HCT116 (cell line): ENCODE measurements at regions not wholly inside any gene's neighbourhood (a gene's known extent, or its start where the extent isn't known, plus 50 kb on each side); places are given as distances from the start of the nearest gene placed in this dataset.

Experiments
- ATAC-seq: fragments of 200-7000 bp; cut with Tn5 transposase; 2 replicates; pipeline ENCODE4 v1.9.1; 2020; ENCODE audit warnings: mild to moderate bottlenecking, moderate library complexity
- BruUV-seq: library from RNA; stranded (reverse); fragments of 400-500 nt; replicated peaks from 2 replicates; lab custom pipeline; 2021; lab: Mats Ljungman, UMichigan
- CTCF ChIA-PET: fragments of 300-600 bp; sonication (Branson Sonifier 250); formaldehyde crosslinking; loops from one replicate; lab custom pipeline; 2021; ENCODE audit warnings: antibody characterized with exemption; lab: Charles Lee
- POLR2A ChIA-PET: fragments of 300-600, 350-600 bp; sonication (Branson Sonifier 250); formaldehyde crosslinking; loops from one replicate; lab custom pipeline; 2021; ENCODE audit warnings: antibody characterized with exemption; lab: Charles Lee
- RAD21 ChIA-PET, 2 experiments: fragments of 300-600 bp; sonication (Branson Sonifier 250); formaldehyde crosslinking; loops; one replicate each; lab custom pipeline; 2023; ENCODE audit warnings: low total read pairs in 2 of 2; ENCODE audit not compliant: uncharacterized antibody in 2 of 2, unreplicated experiment in 2 of 2, low non-redundant PET in 1 of 2; lab: Charles Lee
- DNase-seq: peaks from one replicate; pipeline ENCODE4 v3.0.0-alpha.2; 2010; ENCODE audit warnings: low read depth, low spot score
- H2AFZ ChIP-seq: fragments of 200-600 bp; shearing (Covaris generic), sonication (generic); 2 replicates; pipeline ENCODE4 v1.6.1; 2017; ENCODE audit warnings: low read depth, mixed run types, mixed read lengths, antibody characterized with exemption, low read length; ENCODE audit not compliant: poor library complexity, severe bottlenecking
- H3K27ac ChIP-seq: 2 replicates; pipeline ENCODE4 v1.5.1; 2012; ENCODE audit warnings: low read depth, low read length
- H3K27me3 ChIP-seq: fragments of 200-600 bp; sonication (generic); 2 replicates; pipeline ENCODE4 v1.6.1; 2016; ENCODE audit warnings: mixed run types, low read length, mixed read lengths; ENCODE audit not compliant: insufficient read depth
- H3K36me3 ChIP-seq, 2 experiments: fragments of 200-500 bp in 1 of 2; fragments of 200-600 bp in 1 of 2; sonication (Bioruptor generic) in 1 of 2; sonication (generic) in 1 of 2; 2 replicates each; pipeline versions ENCODE4 v1.5.1 to v1.6.1; 2014 to 2016; ENCODE audit warnings: low read length in 2 of 2, inconsistent platforms in 1 of 2, mixed read lengths in 1 of 2, mixed run types in 1 of 2; ENCODE audit not compliant: insufficient read depth in 2 of 2, control insufficient read depth in 1 of 2
- H3K4me1 ChIP-seq, 2 experiments: fragments of 200-600 bp in 1 of 2; sonication (generic) in 1 of 2; 2 replicates each; pipeline versions ENCODE4 v1.5.1 to v1.6.1; 2012 to 2017; ENCODE audit warnings: low read length in 2 of 2, inconsistent platforms in 1 of 2, mild to moderate bottlenecking in 1 of 2, mixed read lengths in 1 of 2, mixed run types in 1 of 2, moderate library complexity in 1 of 2; ENCODE audit not compliant: insufficient read depth in 2 of 2, control insufficient read depth in 1 of 2
- H3K4me2 ChIP-seq: fragments of 200-600 bp; sonication (generic); 2 replicates; pipeline ENCODE4 v1.6.1; 2017; ENCODE audit warnings: mixed run types, low read length, mixed read lengths
- H3K4me3 ChIP-seq, 2 experiments: fragments of 200-600 bp in 1 of 2; sonication (generic) in 1 of 2; replicated peaks in 1 of 2; 2 replicates each; pipeline ENCODE4 v1.5.1; 2011 to 2016; ENCODE audit warnings: low read length in 2 of 2, control low read depth in 1 of 2, low read depth in 1 of 2, mild to moderate bottlenecking in 1 of 2, mixed read lengths in 1 of 2, mixed run types in 1 of 2
- H3K79me2 ChIP-seq: fragments of 200-600 bp; sonication (generic); 2 replicates; pipeline ENCODE4 v1.6.1; 2017; ENCODE audit warnings: mild to moderate bottlenecking, mixed run types, low read length, moderate library complexity, mixed read lengths; ENCODE audit not compliant: insufficient read depth
- H3K9ac ChIP-seq: fragments of 200-600 bp; sonication (generic); 2 replicates; pipeline ENCODE4 v1.6.1; 2016; ENCODE audit warnings: low read length, mixed read lengths
- H3K9me2 ChIP-seq: fragments of 200-600 bp; sonication (generic), shearing (Covaris generic); 2 replicates; pipeline ENCODE4 v1.6.1; 2017; ENCODE audit warnings: mixed run types, mild to moderate bottlenecking, moderate library complexity; ENCODE audit not compliant: insufficient read depth
- H3K9me3 ChIP-seq, 2 experiments: fragments of 200-500 bp in 1 of 2; fragments of 200-600 bp in 1 of 2; sonication (Bioruptor generic) in 1 of 2; sonication (generic) in 1 of 2; 2 replicates each; pipeline ENCODE4 v1.6.1; 2014 to 2017; ENCODE audit warnings: low read length in 2 of 2, mixed read lengths in 2 of 2, inconsistent platforms in 1 of 2, low read depth in 1 of 2, mild to moderate bottlenecking in 1 of 2, mixed run types in 1 of 2, moderate library complexity in 1 of 2; ENCODE audit not compliant: control insufficient read depth in 1 of 2, insufficient read depth in 1 of 2
- H4K20me1 ChIP-seq: fragments of 200-600 bp; sonication (generic), shearing (Covaris generic); 2 replicates; pipeline ENCODE4 v1.6.1; 2017; ENCODE audit warnings: mixed run types, mild to moderate bottlenecking, moderate library complexity; ENCODE audit not compliant: insufficient read depth
- CBX3 ChIP-seq: IDR thresholded peaks from 2 replicates; pipeline ENCODE4 v1.6.1; 2012; ENCODE audit warnings: low read depth
- CEBPB ChIP-seq: IDR thresholded peaks from 2 replicates; pipeline ENCODE4 v1.6.1; 2012; ENCODE audit warnings: low read depth
- ELF1 ChIP-seq: IDR thresholded peaks from 2 replicates; pipeline ENCODE4 v1.6.1; 2012; ENCODE audit warnings: low read depth, borderline replicate concordance
- EZH2 ChIP-seq: fragments of 200-600 bp; sonication (generic); IDR thresholded peaks from 2 replicates; pipeline ENCODE4 v1.6.1; 2017; ENCODE audit warnings: antibody characterized with exemption, mixed run types
- EZH2phosphoT487 ChIP-seq: fragments of 200-600 bp; IDR thresholded peaks from 2 replicates; pipeline ENCODE4 v1.6.1; 2018; ENCODE audit warnings: antibody characterized with exemption, borderline replicate concordance
- FOSL1 ChIP-seq: IDR thresholded peaks from 2 replicates; pipeline ENCODE4 v1.6.1; 2012; ENCODE audit warnings: low read depth
- JUND ChIP-seq: IDR thresholded peaks from 2 replicates; pipeline ENCODE4 v1.6.1; 2012
- POLR2A ChIP-seq: IDR thresholded peaks from 2 replicates; pipeline ENCODE4 v1.7.0; 2011; ENCODE audit warnings: borderline replicate concordance; ENCODE audit not compliant: insufficient read depth, insufficient read length; ENCODE audit errors: extremely low read depth
- POLR2AphosphoS5 ChIP-seq: IDR thresholded peaks from 2 replicates; pipeline ENCODE4 v1.6.1; 2011; ENCODE audit warnings: mild to moderate bottlenecking, low read depth, low read length, moderate library complexity
- RAD21 ChIP-seq: IDR thresholded peaks from 2 replicates; pipeline ENCODE4 v1.6.1; 2012; ENCODE audit warnings: low read depth, mild to moderate bottlenecking
- SRF ChIP-seq: IDR thresholded peaks from 2 replicates; pipeline ENCODE4 v1.6.1; 2012; ENCODE audit warnings: low read depth
- TCF7L2 ChIP-seq: IDR thresholded peaks from 2 replicates; pipeline ENCODE4 v1.7.0; 2011; ENCODE audit warnings: borderline replicate concordance, inconsistent platforms; ENCODE audit not compliant: insufficient read depth, insufficient read length; ENCODE audit errors: extremely low read depth
- YY1 ChIP-seq: IDR thresholded peaks from 2 replicates; pipeline ENCODE4 v1.6.1; 2011; ENCODE audit warnings: low read length, low read depth, moderate library complexity, mild to moderate bottlenecking; ENCODE audit not compliant: insufficient replicate concordance; ENCODE audit errors: extremely low read depth
- ZFX ChIP-seq: fragments of 450-650 bp; IDR thresholded peaks from 2 replicates; pipeline ENCODE4 v1.6.1; 2017
- intact Hi-C: fragments of 100-400 bp; cut with micrococcal nuclease; formaldehyde crosslinking; loops from 2 replicates; pipeline ENCODE4 v1.10.0; 2022
- TF ChIP-seq, protein P1 (sequence below): IDR thresholded peaks from 2 replicates; pipeline ENCODE4 v1.6.1; 2011; ENCODE audit warnings: mild to moderate bottlenecking, low read length, moderate library complexity; ENCODE audit not compliant: insufficient replicate concordance; ENCODE audit errors: extremely low read depth
- TF ChIP-seq, protein P2 (sequence below): IDR thresholded peaks from 2 replicates; pipeline ENCODE4 v1.6.1; 2012; ENCODE audit warnings: low read depth

- TF ChIP-seq TCF7L2 = no peak
- TF ChIP-seq JUND = no peak
Observed at GRCh38 chr4:24172406-24172805, 282.6 kb upstream of the PPARGC1A start (continued).

DNA sequence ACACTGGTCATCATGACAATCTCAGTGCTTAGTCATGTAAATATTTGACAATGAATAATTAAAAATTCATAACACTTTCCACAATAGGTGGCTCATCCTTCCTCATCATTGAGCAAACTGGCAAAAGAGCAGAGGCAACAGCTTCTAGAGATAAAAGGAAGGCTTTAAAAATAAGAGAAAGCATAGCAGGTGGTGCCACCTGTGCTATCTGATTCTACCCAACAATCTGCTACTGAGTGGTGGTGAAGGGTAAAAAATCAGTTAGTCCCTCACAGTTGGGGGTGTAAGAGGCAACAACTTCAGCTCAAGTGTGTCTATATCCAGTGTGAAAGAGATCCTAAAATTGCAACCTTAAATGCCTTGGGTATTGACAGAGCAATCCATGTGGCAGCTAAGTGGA lies 280.1 kb upstream of the PPARGC1A start:
- no peak for ATAC-seq
- POLR2A ChIA-PET = no interaction called here
- BruUV-seq = no TSS peak
- H3K27me3 ChIP-seq = no peaks in the 10 kb centered on the region
- no peak overlapping the region for H3K4me3 ChIP-seq
- TF ChIP-seq TCF7L2 (no peak), POLR2A (no peak), EZH2 (no peak), ELF1 (no peak), ZFX (no peak), YY1 (no peak), SRF (no peak), RAD21 (no peak), FOSL1 (no peak), CEBPB (no peak), CBX3 (no peak), EZH2phosphoT487 (no peak), POLR2AphosphoS5 (no peak)
- TF ChIP-seq, protein P1, sequence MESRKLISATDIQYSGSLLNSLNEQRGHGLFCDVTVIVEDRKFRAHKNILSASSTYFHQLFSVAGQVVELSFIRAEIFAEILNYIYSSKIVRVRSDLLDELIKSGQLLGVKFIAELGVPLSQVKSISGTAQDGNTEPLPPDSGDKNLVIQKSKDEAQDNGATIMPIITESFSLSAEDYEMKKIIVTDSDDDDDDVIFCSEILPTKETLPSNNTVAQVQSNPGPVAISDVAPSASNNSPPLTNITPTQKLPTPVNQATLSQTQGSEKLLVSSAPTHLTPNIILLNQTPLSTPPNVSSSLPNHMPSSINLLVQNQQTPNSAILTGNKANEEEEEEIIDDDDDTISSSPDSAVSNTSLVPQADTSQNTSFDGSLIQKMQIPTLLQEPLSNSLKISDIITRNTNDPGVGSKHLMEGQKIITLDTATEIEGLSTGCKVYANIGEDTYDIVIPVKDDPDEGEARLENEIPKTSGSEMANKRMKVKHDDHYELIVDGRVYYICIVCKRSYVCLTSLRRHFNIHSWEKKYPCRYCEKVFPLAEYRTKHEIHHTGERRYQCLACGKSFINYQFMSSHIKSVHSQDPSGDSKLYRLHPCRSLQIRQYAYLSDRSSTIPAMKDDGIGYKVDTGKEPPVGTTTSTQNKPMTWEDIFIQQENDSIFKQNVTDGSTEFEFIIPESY = no peak
- TF ChIP-seq, protein P2, sequence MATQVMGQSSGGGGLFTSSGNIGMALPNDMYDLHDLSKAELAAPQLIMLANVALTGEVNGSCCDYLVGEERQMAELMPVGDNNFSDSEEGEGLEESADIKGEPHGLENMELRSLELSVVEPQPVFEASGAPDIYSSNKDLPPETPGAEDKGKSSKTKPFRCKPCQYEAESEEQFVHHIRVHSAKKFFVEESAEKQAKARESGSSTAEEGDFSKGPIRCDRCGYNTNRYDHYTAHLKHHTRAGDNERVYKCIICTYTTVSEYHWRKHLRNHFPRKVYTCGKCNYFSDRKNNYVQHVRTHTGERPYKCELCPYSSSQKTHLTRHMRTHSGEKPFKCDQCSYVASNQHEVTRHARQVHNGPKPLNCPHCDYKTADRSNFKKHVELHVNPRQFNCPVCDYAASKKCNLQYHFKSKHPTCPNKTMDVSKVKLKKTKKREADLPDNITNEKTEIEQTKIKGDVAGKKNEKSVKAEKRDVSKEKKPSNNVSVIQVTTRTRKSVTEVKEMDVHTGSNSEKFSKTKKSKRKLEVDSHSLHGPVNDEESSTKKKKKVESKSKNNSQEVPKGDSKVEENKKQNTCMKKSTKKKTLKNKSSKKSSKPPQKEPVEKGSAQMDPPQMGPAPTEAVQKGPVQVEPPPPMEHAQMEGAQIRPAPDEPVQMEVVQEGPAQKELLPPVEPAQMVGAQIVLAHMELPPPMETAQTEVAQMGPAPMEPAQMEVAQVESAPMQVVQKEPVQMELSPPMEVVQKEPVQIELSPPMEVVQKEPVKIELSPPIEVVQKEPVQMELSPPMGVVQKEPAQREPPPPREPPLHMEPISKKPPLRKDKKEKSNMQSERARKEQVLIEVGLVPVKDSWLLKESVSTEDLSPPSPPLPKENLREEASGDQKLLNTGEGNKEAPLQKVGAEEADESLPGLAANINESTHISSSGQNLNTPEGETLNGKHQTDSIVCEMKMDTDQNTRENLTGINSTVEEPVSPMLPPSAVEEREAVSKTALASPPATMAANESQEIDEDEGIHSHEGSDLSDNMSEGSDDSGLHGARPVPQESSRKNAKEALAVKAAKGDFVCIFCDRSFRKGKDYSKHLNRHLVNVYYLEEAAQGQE = no peak
- RAD21 ChIA-PET = no interaction called here
- H3K27ac ChIP-seq = no peak overlapping the region
- no peak overlapping the region for H3K9ac ChIP-seq
- no peaks in the 10 kb centered on the region for H3K4me1 ChIP-seq
- intact Hi-C loops = no loop called here
- no peak overlapping the region for H2AFZ ChIP-seq
- no peaks in the 10 kb centered on the region for H3K36me3 ChIP-seq
- no peaks in the 10 kb centered on the region for H3K79me2 ChIP-seq
- no peak for DNase-seq
- CTCF ChIA-PET = no interaction called here
- H3K4me2 ChIP-seq = no peak overlapping the region
- H3K9me2 ChIP-seq = no peaks in the 10 kb centered on the region
- no peaks in the 10 kb centered on the region for H4K20me1 ChIP-seq
- H3K9me3 ChIP-seq = no peaks in the 10 kb centered on the region; a peak in 1 of 4 replicates
